ENCODE measurements at regions not wholly inside any gene's neighbourhood (a gene's known extent, or its start where the extent isn't known, plus 50 kb on each side); places are given as distances from the start of the nearest gene placed in this dataset.

- Mint-ChIP-seq H3K4me3 (no peak overlapping the region), H3K27me3 (ENCODE audit: low read depth) (no peaks in the 10 kb centered on the region), H3K36me3 (no peaks in the 10 kb centered on the region), H3K4me1 (peaks cover 29% of the 10 kb centered on the region), H3K27ac (no peak overlapping the region), H3K9me3 (no peaks in the 10 kb centered on the region)
- ATAC-seq (no peak), DNase-seq (ENCODE audit: low spot score) (no peak)
- no peak for TF ChIP-seq PRRX2 (CRISPR knock-in tag; IDR thresholded peaks at IDR 0.05)
- TF ChIP-seq CREM (CRISPR knock-in tag; IDR thresholded peaks at IDR 0.05) = no peak
- TF ChIP-seq, protein P1, sequence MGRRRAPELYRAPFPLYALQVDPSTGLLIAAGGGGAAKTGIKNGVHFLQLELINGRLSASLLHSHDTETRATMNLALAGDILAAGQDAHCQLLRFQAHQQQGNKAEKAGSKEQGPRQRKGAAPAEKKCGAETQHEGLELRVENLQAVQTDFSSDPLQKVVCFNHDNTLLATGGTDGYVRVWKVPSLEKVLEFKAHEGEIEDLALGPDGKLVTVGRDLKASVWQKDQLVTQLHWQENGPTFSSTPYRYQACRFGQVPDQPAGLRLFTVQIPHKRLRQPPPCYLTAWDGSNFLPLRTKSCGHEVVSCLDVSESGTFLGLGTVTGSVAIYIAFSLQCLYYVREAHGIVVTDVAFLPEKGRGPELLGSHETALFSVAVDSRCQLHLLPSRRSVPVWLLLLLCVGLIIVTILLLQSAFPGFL (CRISPR knock-in tag; IDR thresholded peaks at IDR 0.05; ENCODE audit: borderline replicate concordance) = no peak
- no peak for TF ChIP-seq ESRRA (CRISPR knock-in tag; IDR thresholded peaks at IDR 0.05; ENCODE audit: borderline replicate concordance)
- no peak for TF ChIP-seq GRHL2 (CRISPR knock-in tag; IDR thresholded peaks at IDR 0.05; ENCODE audit: insufficient replicate concordance, severe bottlenecking)
- TF ChIP-seq ARID4B (CRISPR knock-in tag; IDR thresholded peaks at IDR 0.05; ENCODE audit: borderline replicate concordance) = no peak
- no peak for TF ChIP-seq OVOL2 (CRISPR knock-in tag; IDR thresholded peaks at IDR 0.05; ENCODE audit: borderline replicate concordance)
- no peak for TF ChIP-seq ATF2 (CRISPR knock-in tag; IDR thresholded peaks at IDR 0.05; ENCODE audit: borderline replicate concordance, low read depth)
- no peak for TF ChIP-seq NFYB (CRISPR knock-in tag; conservative IDR thresholded peaks at IDR 0.05; ENCODE audit: low read depth)
- ChIA-PET CTCF (no interaction called here), POLR2A (no interaction called here)
These were observed 536.5 kb upstream of the ZNF462 start for GRCh38 chr9:106326493-106326892.

GRCh38 chr9:106333481-106333880, 529.5 kb upstream of the ZNF462 start:
- no peak for ATAC-seq
- H3K4me1 Mint-ChIP-seq = no peaks in the 10 kb centered on the region
- peaks cover 5% of the 10 kb centered on the region; the same call in 1 of the 2 replicates for H3K9me3 Mint-ChIP-seq
- DNase-seq (ENCODE audit: low spot score) = no peak
- H3K4me3 Mint-ChIP-seq = no peak overlapping the region
- CTCF ChIA-PET = no interaction called here
- no peaks in the 10 kb centered on the region for H3K36me3 Mint-ChIP-seq
- H3K27ac Mint-ChIP-seq = no peak overlapping the region
- H3K27me3 Mint-ChIP-seq (ENCODE audit: low read depth) = no peaks in the 10 kb centered on the region
- TF ChIP-seq IRF2 (CRISPR knock-in tag; IDR thresholded peaks at IDR 0.05; ENCODE audit: borderline replicate concordance, low read depth) = no peak
- TF ChIP-seq RORB (CRISPR knock-in tag; IDR thresholded peaks at IDR 0.05) = no peak
- no peak for TF ChIP-seq SMAD3 (CRISPR knock-in tag; IDR thresholded peaks at IDR 0.05; ENCODE audit: borderline replicate concordance)
- no peak for TF ChIP-seq OVOL2 (CRISPR knock-in tag; IDR thresholded peaks at IDR 0.05; ENCODE audit: borderline replicate concordance)
- TF ChIP-seq, protein P2, sequence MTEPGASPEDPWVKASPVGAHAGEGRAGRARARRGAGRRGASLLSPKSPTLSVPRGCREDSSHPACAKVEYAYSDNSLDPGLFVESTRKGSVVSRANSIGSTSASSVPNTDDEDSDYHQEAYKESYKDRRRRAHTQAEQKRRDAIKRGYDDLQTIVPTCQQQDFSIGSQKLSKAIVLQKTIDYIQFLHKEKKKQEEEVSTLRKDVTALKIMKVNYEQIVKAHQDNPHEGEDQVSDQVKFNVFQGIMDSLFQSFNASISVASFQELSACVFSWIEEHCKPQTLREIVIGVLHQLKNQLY (CRISPR knock-in tag; IDR thresholded peaks at IDR 0.05) = no peak
- TF ChIP-seq ZNF281 (CRISPR knock-in tag; IDR thresholded peaks at IDR 0.05) = no peak
- no peak for TF ChIP-seq TEAD1 (CRISPR knock-in tag; IDR thresholded peaks at IDR 0.05)
- TF ChIP-seq ESRRA (CRISPR knock-in tag; IDR thresholded peaks at IDR 0.05; ENCODE audit: borderline replicate concordance) = no peak
- TF ChIP-seq GTF2I (CRISPR knock-in tag; conservative IDR thresholded peaks at IDR 0.05) = no peak
- TF ChIP-seq, protein P3, sequence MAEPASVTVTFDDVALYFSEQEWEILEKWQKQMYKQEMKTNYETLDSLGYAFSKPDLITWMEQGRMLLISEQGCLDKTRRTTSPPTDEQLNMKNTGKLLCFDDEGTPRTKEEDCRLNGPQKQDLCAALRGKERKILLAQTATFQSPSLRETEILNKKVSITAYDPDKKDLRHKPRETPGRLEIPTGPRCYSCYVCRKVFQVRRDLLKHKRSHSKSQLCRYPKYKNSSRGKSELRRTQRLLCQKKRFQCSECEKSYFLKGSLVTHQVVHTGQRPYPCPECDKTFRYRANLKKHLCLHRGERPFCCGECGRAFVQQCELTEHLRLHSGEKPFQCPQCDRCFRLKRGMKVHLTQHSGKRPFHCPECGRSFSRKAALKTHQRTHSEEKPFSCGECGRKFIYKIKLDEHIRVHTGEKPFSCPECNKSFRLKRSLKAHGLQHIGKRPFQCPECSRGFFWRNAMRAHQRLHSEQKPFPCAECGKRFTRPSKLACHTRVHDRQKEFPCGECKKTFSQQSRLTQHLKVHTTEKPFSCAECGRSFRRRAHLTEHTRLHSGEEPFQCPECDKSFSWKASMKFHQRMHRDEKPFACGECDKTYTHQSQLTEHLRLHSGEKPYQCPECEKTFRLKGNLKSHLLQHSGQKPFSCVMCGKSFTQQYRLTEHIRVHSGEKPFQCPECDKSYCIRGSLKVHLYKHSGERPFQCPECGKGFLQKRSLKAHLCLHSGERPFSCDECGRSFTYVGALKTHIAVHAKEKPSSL (CRISPR knock-in tag; conservative IDR thresholded peaks at IDR 0.05) = no peak
- TF ChIP-seq MAX (CRISPR knock-in tag; IDR thresholded peaks at IDR 0.05) = no peak
- no peak for TF ChIP-seq GRHL2 (CRISPR knock-in tag; IDR thresholded peaks at IDR 0.05; ENCODE audit: insufficient replicate concordance, severe bottlenecking)
- POLR2A ChIA-PET = no interaction called here

All from WTC11 (cell line).